Liver (tissue), 8 donors: ENCODE measurements at regions not wholly inside any gene's neighbourhood (a gene's known extent, or its start where the extent isn't known, plus 50 kb on each side); places are given as distances from the start of the nearest gene placed in this dataset.

Experiments used
- DNase-seq: peaks from one replicate; pipeline ENCODE4 v3.0.0-alpha.2; 2017; ENCODE audit warnings: low spot score
- H3K27ac ChIP-seq, 2 donors: one replicate each; pipeline ENCODE4 v1.7.0; 2013; ENCODE audit warnings: inconsistent platforms in 2 of 2, low read length in 2 of 2, control low read depth in 1 of 2, low read depth in 1 of 2, mild to moderate bottlenecking in 1 of 2
- H3K27me3 ChIP-seq, 4 donors: one replicate each; pipeline versions ENCODE4 v1.6.1 to v1.7.0; 2013; ENCODE audit warnings: low read length in 3 of 4, inconsistent platforms in 1 of 4, mild to moderate bottlenecking in 1 of 4, moderate library complexity in 1 of 4; ENCODE audit not compliant: control insufficient read depth in 4 of 4, insufficient read depth in 4 of 4
- H3K36me3 ChIP-seq, 4 donors: one replicate each; pipeline versions ENCODE4 v1.6.1 to v1.7.0; 2013; ENCODE audit warnings: low read length in 3 of 4, mild to moderate bottlenecking in 3 of 4, low read depth in 1 of 4, moderate library complexity in 1 of 4; ENCODE audit not compliant: control insufficient read depth in 4 of 4, insufficient read depth in 3 of 4
- H3K4me1 ChIP-seq, 4 donors: one replicate each; pipeline versions ENCODE4 v1.6.1 to v1.7.0; 2013; ENCODE audit warnings: low read length in 3 of 4, mild to moderate bottlenecking in 3 of 4, moderate library complexity in 1 of 4; ENCODE audit not compliant: control insufficient read depth in 4 of 4, insufficient read depth in 4 of 4
- H3K4me3 ChIP-seq, 3 donors: one replicate each; pipeline versions ENCODE4 v1.6.1 to v1.7.0; 2013; ENCODE audit warnings: low read length in 3 of 3, control low read depth in 1 of 3, low read depth in 1 of 3, mild to moderate bottlenecking in 1 of 3
- H3K9ac ChIP-seq, 2 donors: one replicate each; pipeline ENCODE4 v1.7.0; 2013; ENCODE audit warnings: low read length in 2 of 2, mild to moderate bottlenecking in 2 of 2, moderate library complexity in 2 of 2, control low read depth in 1 of 2, low read depth in 1 of 2
- H3K9me3 ChIP-seq, 4 donors: one replicate each; pipeline versions ENCODE4 v1.6.1 to v1.7.0; 2013; ENCODE audit warnings: low read length in 3 of 4; ENCODE audit not compliant: control insufficient read depth in 4 of 4
- FOXA1 ChIP-seq: IDR thresholded peaks from 2 replicates; pipeline ENCODE4 v1.6.1; 2016; ENCODE audit warnings: antibody characterized with exemption
- FOXA2 ChIP-seq: IDR thresholded peaks from 2 replicates; pipeline ENCODE4 v1.6.1; 2016; ENCODE audit warnings: antibody characterized with exemption
- GABPA ChIP-seq, 2 donors: IDR thresholded peaks in 1 of 2; conservative IDR thresholded peaks in 1 of 2; 2 replicates each; pipeline ENCODE4 v1.6.1; 2016; ENCODE audit warnings: antibody characterized with exemption in 2 of 2, mild to moderate bottlenecking in 1 of 2, moderate library complexity in 1 of 2
- HNF4A ChIP-seq, 2 donors: conservative IDR thresholded peaks; 2 replicates each; pipeline ENCODE4 v1.6.1; 2016; ENCODE audit warnings: antibody characterized with exemption in 2 of 2, mild to moderate bottlenecking in 2 of 2
- HNF4G ChIP-seq: IDR thresholded peaks from 2 replicates; pipeline ENCODE4 v1.6.1; 2016; ENCODE audit warnings: antibody characterized with exemption
- JUND ChIP-seq, 2 donors: IDR thresholded peaks; 2 replicates each; pipeline ENCODE4 v1.6.1; 2016; ENCODE audit warnings: antibody characterized with exemption in 2 of 2
- NR2F2 ChIP-seq: IDR thresholded peaks from 2 replicates; pipeline ENCODE4 v1.6.1; 2016; ENCODE audit warnings: antibody characterized with exemption
- RAD21 ChIP-seq, 2 donors: IDR thresholded peaks; 2 replicates each; pipeline ENCODE4 v1.6.1; 2016; ENCODE audit warnings: antibody characterized with exemption in 2 of 2, mild to moderate bottlenecking in 2 of 2
- TAF1 ChIP-seq: conservative IDR thresholded peaks from 2 replicates; pipeline ENCODE4 v1.6.1; 2016; ENCODE audit warnings: antibody characterized with exemption, mild to moderate bottlenecking
- YY1 ChIP-seq: IDR thresholded peaks from 2 replicates; pipeline ENCODE4 v1.6.1; 2016; ENCODE audit warnings: antibody characterized with exemption, mild to moderate bottlenecking
- WGBS: extraction: QIAGEN DNeasy Blood & Tissue Kit; methylation state at CpG from one replicate; pipeline ENCODE4 v1.1.7; 2013; 5-methylcytosine and 5-hydroxymethylcytosine counted together
- TF ChIP-seq, protein P1 (sequence below): IDR thresholded peaks from 2 replicates; pipeline ENCODE4 v1.6.1; 2016; ENCODE audit warnings: antibody characterized with exemption
- TF ChIP-seq, protein P2 (sequence below): IDR thresholded peaks from 2 replicates; pipeline ENCODE4 v1.6.1; 2016; ENCODE audit warnings: antibody characterized with exemption
- TF ChIP-seq, protein P3 (sequence below): IDR thresholded peaks from 2 replicates; pipeline ENCODE4 v1.6.1; 2016; ENCODE audit warnings: antibody characterized with exemption, mild to moderate bottlenecking
- TF ChIP-seq, protein P4 (sequence below): fragments of 150-350 bp; IDR thresholded peaks from 2 replicates; pipeline ENCODE4 v1.5.1; 2017; ENCODE audit warnings: improper control_type of control experiment, low read depth, low read length; ENCODE audit not compliant: missing input control
- TF ChIP-seq, protein P5 (sequence below): IDR thresholded peaks from 2 replicates; pipeline ENCODE4 v1.6.1; 2016; ENCODE audit warnings: antibody characterized with exemption
- donor health status: healthy.
- donor health status: healthy.
- donor health status: healthy.
- donor health status: healthy.
- donor health status: healthy.

DNA sequence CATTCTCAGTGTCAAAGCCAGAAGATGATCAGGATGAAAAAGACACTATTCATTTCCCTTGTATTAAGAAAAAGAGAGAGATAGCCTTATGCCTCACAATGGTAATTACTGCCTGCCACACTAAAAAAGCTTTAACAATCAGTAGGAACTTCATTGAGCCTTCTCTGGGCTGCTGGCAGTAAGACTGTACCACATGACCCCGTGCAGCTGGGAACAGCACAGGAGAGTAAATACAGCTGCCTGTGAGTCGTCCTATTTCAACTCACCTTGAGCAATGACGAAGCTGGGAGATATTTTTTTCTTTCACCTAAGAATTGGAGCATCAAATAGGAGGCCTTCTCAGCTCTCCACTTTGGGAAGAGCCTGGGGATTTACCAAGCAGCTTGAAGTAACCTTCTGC is 316.3 kb downstream of the GABRB2 start:
- H3K36me3 ChIP-seq: no peaks in the 10 kb centered on the region
- H3K27ac ChIP-seq: no peak overlapping the region
- H3K9ac ChIP-seq: no peak overlapping the region
- H3K4me3 ChIP-seq: no peak overlapping the region
- no peaks in the 10 kb centered on the region for H3K4me1 ChIP-seq
- H3K27me3 ChIP-seq: no peaks in the 10 kb centered on the region
- 19% methylated on average over 3 of the region's 3 CpGs for WGBS
- no peaks in the 10 kb centered on the region for H3K9me3 ChIP-seq
- no peak for TF ChIP-seq HNF4A (conservative IDR thresholded peaks at IDR 0.05)
- TF ChIP-seq, protein P1, sequence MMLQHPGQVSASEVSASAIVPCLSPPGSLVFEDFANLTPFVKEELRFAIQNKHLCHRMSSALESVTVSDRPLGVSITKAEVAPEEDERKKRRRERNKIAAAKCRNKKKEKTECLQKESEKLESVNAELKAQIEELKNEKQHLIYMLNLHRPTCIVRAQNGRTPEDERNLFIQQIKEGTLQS: no peak
- TF ChIP-seq TAF1: no peak
- no peak for TF ChIP-seq FOXA2
- no peak for TF ChIP-seq HNF4G
- TF ChIP-seq FOXA1: no peak
- no peak for TF ChIP-seq GABPA (IDR thresholded peaks at IDR 0.05 in 1 of 2, conservative IDR thresholded peaks at IDR 0.05 in 1 of 2)
- TF ChIP-seq, protein P2, sequence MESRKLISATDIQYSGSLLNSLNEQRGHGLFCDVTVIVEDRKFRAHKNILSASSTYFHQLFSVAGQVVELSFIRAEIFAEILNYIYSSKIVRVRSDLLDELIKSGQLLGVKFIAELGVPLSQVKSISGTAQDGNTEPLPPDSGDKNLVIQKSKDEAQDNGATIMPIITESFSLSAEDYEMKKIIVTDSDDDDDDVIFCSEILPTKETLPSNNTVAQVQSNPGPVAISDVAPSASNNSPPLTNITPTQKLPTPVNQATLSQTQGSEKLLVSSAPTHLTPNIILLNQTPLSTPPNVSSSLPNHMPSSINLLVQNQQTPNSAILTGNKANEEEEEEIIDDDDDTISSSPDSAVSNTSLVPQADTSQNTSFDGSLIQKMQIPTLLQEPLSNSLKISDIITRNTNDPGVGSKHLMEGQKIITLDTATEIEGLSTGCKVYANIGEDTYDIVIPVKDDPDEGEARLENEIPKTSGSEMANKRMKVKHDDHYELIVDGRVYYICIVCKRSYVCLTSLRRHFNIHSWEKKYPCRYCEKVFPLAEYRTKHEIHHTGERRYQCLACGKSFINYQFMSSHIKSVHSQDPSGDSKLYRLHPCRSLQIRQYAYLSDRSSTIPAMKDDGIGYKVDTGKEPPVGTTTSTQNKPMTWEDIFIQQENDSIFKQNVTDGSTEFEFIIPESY: no peak
- no peak for TF ChIP-seq NR2F2
- TF ChIP-seq, protein P3, sequence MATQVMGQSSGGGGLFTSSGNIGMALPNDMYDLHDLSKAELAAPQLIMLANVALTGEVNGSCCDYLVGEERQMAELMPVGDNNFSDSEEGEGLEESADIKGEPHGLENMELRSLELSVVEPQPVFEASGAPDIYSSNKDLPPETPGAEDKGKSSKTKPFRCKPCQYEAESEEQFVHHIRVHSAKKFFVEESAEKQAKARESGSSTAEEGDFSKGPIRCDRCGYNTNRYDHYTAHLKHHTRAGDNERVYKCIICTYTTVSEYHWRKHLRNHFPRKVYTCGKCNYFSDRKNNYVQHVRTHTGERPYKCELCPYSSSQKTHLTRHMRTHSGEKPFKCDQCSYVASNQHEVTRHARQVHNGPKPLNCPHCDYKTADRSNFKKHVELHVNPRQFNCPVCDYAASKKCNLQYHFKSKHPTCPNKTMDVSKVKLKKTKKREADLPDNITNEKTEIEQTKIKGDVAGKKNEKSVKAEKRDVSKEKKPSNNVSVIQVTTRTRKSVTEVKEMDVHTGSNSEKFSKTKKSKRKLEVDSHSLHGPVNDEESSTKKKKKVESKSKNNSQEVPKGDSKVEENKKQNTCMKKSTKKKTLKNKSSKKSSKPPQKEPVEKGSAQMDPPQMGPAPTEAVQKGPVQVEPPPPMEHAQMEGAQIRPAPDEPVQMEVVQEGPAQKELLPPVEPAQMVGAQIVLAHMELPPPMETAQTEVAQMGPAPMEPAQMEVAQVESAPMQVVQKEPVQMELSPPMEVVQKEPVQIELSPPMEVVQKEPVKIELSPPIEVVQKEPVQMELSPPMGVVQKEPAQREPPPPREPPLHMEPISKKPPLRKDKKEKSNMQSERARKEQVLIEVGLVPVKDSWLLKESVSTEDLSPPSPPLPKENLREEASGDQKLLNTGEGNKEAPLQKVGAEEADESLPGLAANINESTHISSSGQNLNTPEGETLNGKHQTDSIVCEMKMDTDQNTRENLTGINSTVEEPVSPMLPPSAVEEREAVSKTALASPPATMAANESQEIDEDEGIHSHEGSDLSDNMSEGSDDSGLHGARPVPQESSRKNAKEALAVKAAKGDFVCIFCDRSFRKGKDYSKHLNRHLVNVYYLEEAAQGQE: no peak
- TF ChIP-seq, protein P4, sequence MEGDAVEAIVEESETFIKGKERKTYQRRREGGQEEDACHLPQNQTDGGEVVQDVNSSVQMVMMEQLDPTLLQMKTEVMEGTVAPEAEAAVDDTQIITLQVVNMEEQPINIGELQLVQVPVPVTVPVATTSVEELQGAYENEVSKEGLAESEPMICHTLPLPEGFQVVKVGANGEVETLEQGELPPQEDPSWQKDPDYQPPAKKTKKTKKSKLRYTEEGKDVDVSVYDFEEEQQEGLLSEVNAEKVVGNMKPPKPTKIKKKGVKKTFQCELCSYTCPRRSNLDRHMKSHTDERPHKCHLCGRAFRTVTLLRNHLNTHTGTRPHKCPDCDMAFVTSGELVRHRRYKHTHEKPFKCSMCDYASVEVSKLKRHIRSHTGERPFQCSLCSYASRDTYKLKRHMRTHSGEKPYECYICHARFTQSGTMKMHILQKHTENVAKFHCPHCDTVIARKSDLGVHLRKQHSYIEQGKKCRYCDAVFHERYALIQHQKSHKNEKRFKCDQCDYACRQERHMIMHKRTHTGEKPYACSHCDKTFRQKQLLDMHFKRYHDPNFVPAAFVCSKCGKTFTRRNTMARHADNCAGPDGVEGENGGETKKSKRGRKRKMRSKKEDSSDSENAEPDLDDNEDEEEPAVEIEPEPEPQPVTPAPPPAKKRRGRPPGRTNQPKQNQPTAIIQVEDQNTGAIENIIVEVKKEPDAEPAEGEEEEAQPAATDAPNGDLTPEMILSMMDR: no peak
- DNase-seq: no peak

DNA sequence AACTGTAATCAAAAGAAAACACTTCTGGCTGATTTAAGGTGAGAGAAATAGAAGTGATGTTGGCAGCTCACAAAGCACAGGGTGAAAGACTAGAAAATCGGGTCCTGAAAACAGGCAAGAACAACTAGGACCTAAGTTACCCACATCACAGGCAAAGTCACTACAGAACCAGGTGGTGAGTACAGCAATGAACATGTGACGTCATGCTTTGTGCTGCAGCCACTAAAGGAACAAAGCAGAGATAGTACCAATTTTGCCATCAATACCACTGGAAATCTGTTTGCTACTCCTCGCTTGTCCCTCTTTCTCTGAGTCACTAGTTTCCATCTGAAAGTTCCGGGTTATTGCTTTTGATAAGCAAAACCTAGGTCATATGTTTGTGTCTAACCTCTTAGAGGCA is 326.7 kb downstream of the GABRB2 start:
- no peaks in the 10 kb centered on the region for H3K4me1 ChIP-seq
- no peaks in the 10 kb centered on the region for H3K9me3 ChIP-seq
- WGBS: 68% methylated on average over 4 of the region's 4 CpGs

More for the DNA sequence above, 326.7 kb downstream of the GABRB2 start:
- no peak overlapping the region for H3K4me3 ChIP-seq
- TF ChIP-seq JUND (IDR thresholded peaks at IDR 0.05) (no peak), GABPA (IDR thresholded peaks at IDR 0.05 in 1 of 2, conservative IDR thresholded peaks at IDR 0.05 in 1 of 2) (no peak), YY1 (no peak), HNF4A (conservative IDR thresholded peaks at IDR 0.05) (no peak), FOXA2 (no peak), NR2F2 (no peak), RAD21 (IDR thresholded peaks at IDR 0.05) (no peak), TAF1 (no peak)
- TF ChIP-seq, protein P4: no peak
- TF ChIP-seq, protein P5, sequence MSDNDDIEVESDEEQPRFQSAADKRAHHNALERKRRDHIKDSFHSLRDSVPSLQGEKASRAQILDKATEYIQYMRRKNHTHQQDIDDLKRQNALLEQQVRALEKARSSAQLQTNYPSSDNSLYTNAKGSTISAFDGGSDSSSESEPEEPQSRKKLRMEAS: no peak
- TF ChIP-seq, protein P3: no peak
- TF ChIP-seq, protein P1: no peak
- no peak overlapping the region for H3K27ac ChIP-seq
- H3K36me3 ChIP-seq: no peaks in the 10 kb centered on the region
- DNase-seq: no peak
- no peak overlapping the region for H3K9ac ChIP-seq
- H3K27me3 ChIP-seq: no peaks in the 10 kb centered on the region
